GM19438 (cell line): ENCODE measurements at regions not wholly inside any gene's neighbourhood (a gene's known extent, or its start where the extent isn't known, plus 50 kb on each side); places are given as distances from the start of the nearest gene placed in this dataset.

Source experiments
- ATAC-seq: cut with Tn5 transposase; IDR thresholded peaks from one replicate; pipeline ENCODE4 v1.9.1; 2021; ENCODE audit warnings: low read depth; ENCODE audit not compliant: unreplicated experiment

GRCh38 chrX:39995457-39995856, 102.3 kb downstream of the BCOR start:
- ATAC-seq = no peak

- no peak for ATAC-seq
Measured at GRCh38 chrX:39996536-39996935, 101.2 kb downstream of the BCOR start.

GRCh38 chrX:39998636-39999406, 98.9 kb downstream of the BCOR start:
- no peak for ATAC-seq
